ENCODE measurements at regions not wholly inside any gene's neighbourhood (a gene's known extent, or its start where the extent isn't known, plus 50 kb on each side); places are given as distances from the start of the nearest gene placed in this dataset.

DNA sequence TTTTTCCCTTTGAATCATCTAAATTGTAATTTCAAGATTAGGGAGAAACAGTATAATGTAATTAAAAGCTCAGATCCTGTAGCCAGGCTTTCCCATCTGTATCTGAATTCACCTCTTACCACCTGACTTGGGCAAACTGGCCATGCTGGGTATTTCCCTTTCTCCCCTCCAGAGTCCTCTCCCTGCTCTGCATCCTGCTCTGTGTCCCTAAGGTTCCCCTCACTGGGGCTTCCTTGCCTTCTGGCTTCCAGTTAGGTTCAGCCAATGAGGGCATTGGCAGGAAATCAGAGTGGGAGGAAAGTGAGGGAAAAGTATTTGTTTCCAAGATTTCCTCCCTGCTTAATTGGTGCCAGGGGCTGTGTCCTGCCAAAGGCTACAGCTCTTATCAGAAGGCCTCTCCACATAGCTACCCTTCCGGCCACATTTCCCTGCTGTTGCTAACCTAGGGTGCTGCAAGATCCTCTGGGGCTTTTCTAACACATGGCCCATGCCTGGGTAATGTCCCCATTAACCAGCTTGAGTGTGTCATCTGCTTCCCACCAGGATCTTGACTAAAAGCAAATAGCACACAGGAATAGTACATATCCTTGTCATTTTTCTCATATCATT is 51.0 kb upstream of the MPDZ start:
- DNase-seq, result no peak
- intact Hi-C loops (cut with micrococcal nuclease), result no loop called here
- H3K27ac Mint-ChIP-seq, result no peak overlapping the region
- no peaks in the 10 kb centered on the region for H3K36me3 ChIP-seq (ENCODE audit: insufficient read depth, low read length)
- no peaks in the 10 kb centered on the region for H3K36me3 Mint-ChIP-seq
- peaks cover 0 to 3% of the 10 kb centered on the region in 2 donors for H3K9me3 ChIP-seq (ENCODE audit: control insufficient read depth in 1 of 2, low read length in 2 of 2)
- peaks cover 0 to 6% (median 2%) of the 10 kb centered on the region in 8 donors for H3K9me3 Mint-ChIP-seq
- no peaks in the 10 kb centered on the region for H3K4me1 Mint-ChIP-seq
- H3K27me3 ChIP-seq (ENCODE audit: insufficient read depth, low read length), result no peaks in the 10 kb centered on the region
- H3K4me3 Mint-ChIP-seq, result no peak overlapping the region
- no peaks in the 10 kb centered on the region for H3K4me1 ChIP-seq (ENCODE audit: insufficient read depth, low read length)
- CTCF ChIA-PET (ENCODE audit: partially characterized antibody), result no interaction called here
- H3K27me3 Mint-ChIP-seq, result no peaks in the 10 kb centered on the region
- H3K4me3 ChIP-seq (ENCODE audit: low read length in 2 of 2), result no peak overlapping the region
- H3K27ac ChIP-seq (ENCODE audit: low read depth, low read length), result no peak overlapping the region
- POLR2A ChIA-PET (ENCODE audit: partially characterized antibody), result no interaction called here

All from CD4-positive, alpha-beta memory T cell (primary cell).